ENCODE measurements at regions not wholly inside any gene's neighbourhood (a gene's known extent, or its start where the extent isn't known, plus 50 kb on each side); places are given as distances from the start of the nearest gene placed in this dataset.

GRCh38 chrX:68909945-68910344 lies 81.1 kb downstream of the EFNB1 start:
- TF ChIP-seq GATA2 (IDR thresholded peaks at IDR 0.05; ENCODE audit: low read depth, low read length) (no peak), GATA3 (IDR thresholded peaks at IDR 0.05; ENCODE audit: low read depth, low read length) (no peak)

All from SH-SY5Y (cell line).